Left ventricle myocardium inferior (tissue), 1 donor: ENCODE measurements at regions not wholly inside any gene's neighbourhood (a gene's known extent, or its start where the extent isn't known, plus 50 kb on each side); places are given as distances from the start of the nearest gene placed in this dataset.

Source experiments
- DNase-seq: peaks from one replicate; pipeline ENCODE4 v3.0.0-alpha.2; 2020
- H3K27ac ChIP-seq: fragments of 200-600 bp; replicated peaks from 2 replicates; pipeline ENCODE4 v1.8.0; 2021
- H3K27me3 ChIP-seq: fragments of 200-600 bp; 2 replicates; pipeline ENCODE4 v1.8.0; 2021; ENCODE audit warnings: low read depth
- H3K36me3 ChIP-seq: fragments of 200-600 bp; 2 replicates; pipeline ENCODE4 v1.8.0; 2021
- H3K4me1 ChIP-seq: fragments of 200-600 bp; 2 replicates; pipeline ENCODE4 v1.8.0; 2021
- H3K4me3 ChIP-seq: fragments of 200-600 bp; 2 replicates; pipeline ENCODE4 v1.8.0; 2021; ENCODE audit warnings: mild to moderate bottlenecking, moderate library complexity
- H3K9me3 ChIP-seq: fragments of 200-600 bp; replicated peaks from 2 replicates; pipeline ENCODE4 v1.8.0; 2021
- intact Hi-C: fragments of 100-400 bp; cut with micrococcal nuclease; formaldehyde crosslinking; loops from one replicate; pipeline ENCODE4 v1.11.0; 2022
- TF ChIP-seq, protein P1 (sequence below): fragments of 200-600 bp; IDR thresholded peaks from 2 replicates; pipeline ENCODE4 v1.8.0; 2021; ENCODE audit warnings: antibody characterized with exemption, mild to moderate bottlenecking, borderline replicate concordance
- donor health status: DM: no; HTN: yes; CAD: no; lungs with severe emphysema.

DNA sequence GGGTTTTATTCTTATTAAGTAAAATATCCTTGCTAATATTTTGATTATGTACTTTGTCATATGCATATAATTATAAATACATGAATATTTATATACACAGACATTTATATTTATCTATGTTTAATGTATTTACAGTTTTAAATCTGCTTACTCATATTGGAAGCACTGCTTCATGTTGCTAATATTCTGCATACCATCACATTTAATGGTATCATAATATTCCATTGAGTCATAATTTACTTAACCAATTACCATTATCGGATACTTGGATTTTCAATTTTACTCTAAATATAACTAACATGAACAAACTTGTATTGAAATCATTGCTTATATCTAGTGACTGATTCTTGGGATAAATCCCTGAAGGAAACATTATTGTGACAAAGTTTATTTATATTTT, 155.2 kb downstream of the MBL2 start:
- Histone ChIP-seq H3K4me1 (no peaks in the 10 kb centered on the region), H3K9me3 (no peaks in the 10 kb centered on the region), H3K4me3 (no peak overlapping the region), H3K27ac (no peak overlapping the region), H3K27me3 (no peaks in the 10 kb centered on the region), H3K36me3 (no peaks in the 10 kb centered on the region)
- TF ChIP-seq, protein P1, sequence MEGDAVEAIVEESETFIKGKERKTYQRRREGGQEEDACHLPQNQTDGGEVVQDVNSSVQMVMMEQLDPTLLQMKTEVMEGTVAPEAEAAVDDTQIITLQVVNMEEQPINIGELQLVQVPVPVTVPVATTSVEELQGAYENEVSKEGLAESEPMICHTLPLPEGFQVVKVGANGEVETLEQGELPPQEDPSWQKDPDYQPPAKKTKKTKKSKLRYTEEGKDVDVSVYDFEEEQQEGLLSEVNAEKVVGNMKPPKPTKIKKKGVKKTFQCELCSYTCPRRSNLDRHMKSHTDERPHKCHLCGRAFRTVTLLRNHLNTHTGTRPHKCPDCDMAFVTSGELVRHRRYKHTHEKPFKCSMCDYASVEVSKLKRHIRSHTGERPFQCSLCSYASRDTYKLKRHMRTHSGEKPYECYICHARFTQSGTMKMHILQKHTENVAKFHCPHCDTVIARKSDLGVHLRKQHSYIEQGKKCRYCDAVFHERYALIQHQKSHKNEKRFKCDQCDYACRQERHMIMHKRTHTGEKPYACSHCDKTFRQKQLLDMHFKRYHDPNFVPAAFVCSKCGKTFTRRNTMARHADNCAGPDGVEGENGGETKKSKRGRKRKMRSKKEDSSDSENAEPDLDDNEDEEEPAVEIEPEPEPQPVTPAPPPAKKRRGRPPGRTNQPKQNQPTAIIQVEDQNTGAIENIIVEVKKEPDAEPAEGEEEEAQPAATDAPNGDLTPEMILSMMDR: no peak
- intact Hi-C loops: no loop called here
- no peak for DNase-seq

DNA sequence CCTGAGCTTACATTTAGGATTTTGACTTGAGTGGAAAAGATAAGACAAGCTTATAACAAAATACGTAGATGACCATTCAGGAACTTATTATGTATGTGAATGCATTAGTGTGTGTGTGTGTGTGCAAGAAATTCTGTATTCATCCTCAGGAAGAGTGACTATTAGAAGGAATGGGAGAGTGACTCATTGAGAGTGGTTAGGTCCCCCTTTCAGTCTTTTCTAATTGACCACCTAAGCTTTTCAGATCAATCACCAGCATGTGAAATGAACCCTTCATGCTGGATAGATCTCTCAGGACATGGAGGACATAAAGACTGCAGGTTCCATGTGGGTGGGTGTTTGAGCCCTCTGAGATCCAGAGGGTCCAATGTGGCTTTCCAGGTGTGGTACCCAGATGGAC, 153.5 kb downstream of the MBL2 start:
- H3K27ac ChIP-seq: no peak overlapping the region

GRCh38 chr10:52621635-52622079, 150.9 kb downstream of the MBL2 start:
- H3K27me3 ChIP-seq: no peaks in the 10 kb centered on the region
- H3K36me3 ChIP-seq: no peaks in the 10 kb centered on the region
- intact Hi-C loops: no loop called here
- no peak for DNase-seq
- no peak overlapping the region for H3K27ac ChIP-seq
- TF ChIP-seq, protein P1: no peak
- H3K4me1 ChIP-seq: no peaks in the 10 kb centered on the region
- H3K9me3 ChIP-seq: no peaks in the 10 kb centered on the region
- H3K4me3 ChIP-seq: no peak overlapping the region

More for the DNA sequence above, 153.5 kb downstream of the MBL2 start:
- TF ChIP-seq, protein P1: no peak
- no peaks in the 10 kb centered on the region for H3K9me3 ChIP-seq
- intact Hi-C loops: no loop called here
- H3K4me1 ChIP-seq: no peaks in the 10 kb centered on the region
- no peak for DNase-seq
- no peaks in the 10 kb centered on the region for H3K27me3 ChIP-seq
- H3K4me3 ChIP-seq: no peak overlapping the region
- no peaks in the 10 kb centered on the region for H3K36me3 ChIP-seq

DNA sequence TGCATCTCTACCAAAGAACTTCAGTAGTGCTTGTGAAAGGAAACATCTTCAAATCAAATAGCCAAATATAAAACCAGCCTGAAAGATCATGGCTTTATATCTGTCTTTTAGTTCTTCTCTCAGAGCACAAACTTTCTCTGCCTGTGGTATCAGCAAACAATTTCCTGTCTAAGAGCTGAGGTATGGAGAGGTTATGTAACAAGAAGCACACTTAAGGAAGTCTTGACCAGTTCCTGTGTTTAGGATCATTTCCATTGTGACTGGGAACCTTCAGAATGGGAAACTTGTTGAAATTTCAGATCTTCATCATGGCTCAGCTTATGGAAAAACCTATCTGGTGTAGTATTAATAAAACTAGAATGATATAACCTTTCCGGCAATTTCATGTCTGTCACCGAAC, 148.8 kb downstream of the MBL2 start:
- H3K4me3 ChIP-seq: no peak overlapping the region
- H3K4me1 ChIP-seq: no peaks in the 10 kb centered on the region
- intact Hi-C loops: no loop called here
- TF ChIP-seq, protein P1: no peak
- no peak for DNase-seq
- H3K27me3 ChIP-seq: no peaks in the 10 kb centered on the region
- no peaks in the 10 kb centered on the region for H3K36me3 ChIP-seq
- H3K9me3 ChIP-seq: no peaks in the 10 kb centered on the region
- H3K27ac ChIP-seq: no peak overlapping the region

DNA sequence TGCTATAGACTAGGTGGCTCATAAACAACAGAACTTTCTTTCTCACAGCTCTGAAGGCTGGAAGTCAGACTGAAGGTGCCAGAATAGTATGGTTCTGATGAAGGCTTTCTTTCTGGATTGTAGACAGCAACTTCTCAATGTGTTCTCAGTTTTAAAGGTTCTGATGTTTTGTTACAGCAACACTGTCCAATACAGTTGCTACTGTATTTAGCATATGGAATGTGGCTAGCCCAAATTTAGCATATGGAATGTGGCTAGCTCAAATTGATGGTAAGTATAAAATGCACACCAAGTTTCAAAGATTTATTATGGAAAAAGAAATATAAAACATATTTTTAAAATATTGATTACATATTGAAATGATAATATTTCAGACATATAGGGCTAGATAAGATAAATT, 145.3 kb downstream of the MBL2 start:
- TF ChIP-seq, protein P1: no peak
- Histone ChIP-seq H3K27me3 (no peaks in the 10 kb centered on the region), H3K9me3 (no peaks in the 10 kb centered on the region), H3K4me3 (no peak overlapping the region), H3K4me1 (no peaks in the 10 kb centered on the region), H3K36me3 (no peaks in the 10 kb centered on the region), H3K27ac (no peak overlapping the region)
- intact Hi-C loops: no loop called here
- DNase-seq: no peak

DNA sequence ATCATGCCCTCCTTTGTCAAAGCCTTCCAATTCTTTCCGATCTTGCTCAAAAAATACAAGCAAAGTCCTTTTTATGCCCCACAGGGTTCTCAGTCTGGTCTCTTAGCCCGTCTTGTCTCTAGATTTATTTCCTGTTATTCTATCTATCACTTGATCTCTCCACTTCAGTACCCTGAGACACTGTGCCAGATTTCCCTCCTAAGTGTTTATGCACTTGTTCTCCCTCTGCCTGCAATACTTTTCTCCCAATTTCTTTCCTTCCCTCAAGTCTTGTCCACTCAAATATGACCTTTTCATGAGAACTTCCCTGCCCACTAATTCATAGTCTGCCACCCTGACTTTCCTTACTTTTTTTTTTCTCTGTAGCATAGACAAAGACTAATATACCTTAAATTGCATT, 141.4 kb downstream of the MBL2 start:
- Histone ChIP-seq H3K36me3 (no peaks in the 10 kb centered on the region), H3K4me3 (no peak overlapping the region), H3K4me1 (no peaks in the 10 kb centered on the region), H3K9me3 (no peaks in the 10 kb centered on the region), H3K27me3 (no peaks in the 10 kb centered on the region), H3K27ac (no peak overlapping the region)
- DNase-seq: no peak
- TF ChIP-seq, protein P1: no peak
- intact Hi-C loops: no loop called here
